Endothelial cell of umbilical vein (primary cell): ENCODE measurements at regions not wholly inside any gene's neighbourhood (a gene's known extent, or its start where the extent isn't known, plus 50 kb on each side); places are given as distances from the start of the nearest gene placed in this dataset.

Experiments used
- BruUV-seq: library from RNA; stranded (reverse); fragments of 400-500 nt; replicated peaks from 2 replicates; lab custom pipeline; 2021; lab: Mats Ljungman, UMichigan
- CTCF ChIA-PET: fragments of 300-600, 350-600 bp; sonication (Branson Sonifier 250); formaldehyde crosslinking; loops from one replicate; lab custom pipeline; 2021; ENCODE audit warnings: antibody characterized with exemption, inconsistent platforms; lab: Charles Lee
- POLR2A ChIA-PET: fragments of 300-600, 350-600 bp; sonication (Branson Sonifier 250); formaldehyde crosslinking; loops from one replicate; lab custom pipeline; 2021; ENCODE audit warnings: antibody characterized with exemption, inconsistent platforms; lab: Charles Lee
- DNase-seq: peaks from one replicate; pipeline ENCODE4 v3.0.0-alpha.2; 2011; ENCODE audit warnings: low read depth, low spot score
- FAIRE-seq: peaks from 2 replicates; lab custom pipeline; 2011; peaks lifted over from hg19 to GRCh38; lab: Jason Lieb, UNC
- H2AFZ ChIP-seq: 2 replicates; pipeline ENCODE4 v1.6.0; 2012; ENCODE audit warnings: low read depth, low read length, control low read depth, inconsistent platforms
- H3K27ac ChIP-seq: 2 replicates; pipeline ENCODE4 v1.5.1; 2011; ENCODE audit warnings: low read depth, mild to moderate bottlenecking, control low read depth, low read length, moderate library complexity; ENCODE audit not compliant: insufficient read depth
- H3K27me3 ChIP-seq, 2 experiments: 2 replicates each; pipeline versions ENCODE4 v1.6.0 to v1.6.1; 2011; ENCODE audit warnings: low read length in 2 of 2, mixed read lengths in 1 of 2; ENCODE audit not compliant: control insufficient read depth in 2 of 2, insufficient read depth in 2 of 2
- H3K36me3 ChIP-seq, 2 experiments: 2 replicates in 1 of 2; 3 replicates in 1 of 2; pipeline ENCODE4 v1.5.1; 2011; ENCODE audit warnings: low read length in 2 of 2, mild to moderate bottlenecking in 1 of 2, moderate library complexity in 1 of 2; ENCODE audit not compliant: control insufficient read depth in 2 of 2, insufficient read depth in 2 of 2; ENCODE audit errors: extremely low read depth in 1 of 2
- H3K4me1 ChIP-seq: 3 replicates; pipeline ENCODE4 v1.5.1; 2011; ENCODE audit warnings: mild to moderate bottlenecking, low read length; ENCODE audit not compliant: control insufficient read depth, insufficient read depth; ENCODE audit errors: extremely low read depth
- H3K4me2 ChIP-seq: 2 replicates; pipeline ENCODE4 v1.6.1; 2011; ENCODE audit warnings: low read length, control low read depth, mixed read lengths; ENCODE audit not compliant: insufficient read depth
- H3K4me3 ChIP-seq, 3 experiments: fragments of 200-600 bp in 1 of 3; sonication (generic), shearing (Covaris generic) in 1 of 3; replicated peaks in 1 of 3; 2 replicates each; pipeline ENCODE4 v1.5.1; 2011 to 2016; ENCODE audit warnings: control low read depth in 3 of 3, low read length in 3 of 3, mild to moderate bottlenecking in 2 of 3, inconsistent platforms in 1 of 3, low read depth in 1 of 3, moderate library complexity in 1 of 3; ENCODE audit not compliant: insufficient read depth in 1 of 3
- H3K79me2 ChIP-seq: 2 replicates; pipeline ENCODE4 v1.6.0; 2012; ENCODE audit warnings: low read length, inconsistent platforms; ENCODE audit not compliant: control insufficient read depth, insufficient read depth
- H3K9ac ChIP-seq: replicated peaks from 2 replicates; pipeline ENCODE3; 2011; ENCODE audit warnings: low read length, control low read depth; ENCODE audit not compliant: insufficient read depth; ENCODE audit errors: extremely low read depth
- H3K9me1 ChIP-seq: replicated peaks from 3 replicates; pipeline ENCODE4 v1.6.0; 2011; ENCODE audit warnings: mild to moderate bottlenecking, low read length; ENCODE audit not compliant: control insufficient read depth, insufficient read depth; ENCODE audit errors: extremely low read depth
- H3K9me3 ChIP-seq: replicated peaks from 2 replicates; pipeline ENCODE4 v1.5.1; 2012; ENCODE audit warnings: low read length, inconsistent platforms; ENCODE audit not compliant: control insufficient read depth, insufficient read depth
- H4K20me1 ChIP-seq: replicated peaks from 2 replicates; pipeline ENCODE3; 2011; ENCODE audit warnings: mild to moderate bottlenecking, low read length; ENCODE audit not compliant: control insufficient read depth, insufficient read depth; ENCODE audit errors: extremely low read depth
- EZH2 ChIP-seq: IDR thresholded peaks from 2 replicates; pipeline ENCODE4 v1.6.1; 2012; ENCODE audit warnings: borderline replicate concordance, low read depth, mild to moderate bottlenecking, moderate library complexity, low read length, inconsistent platforms; ENCODE audit not compliant: severe bottlenecking
- FOS ChIP-seq: IDR thresholded peaks from 2 replicates; pipeline ENCODE4 v1.6.1; 2011; ENCODE audit warnings: mild to moderate bottlenecking, low read length, moderate library complexity, borderline replicate concordance; ENCODE audit not compliant: insufficient read depth
- GATA2 ChIP-seq: IDR thresholded peaks from 2 replicates; pipeline ENCODE4 v1.7.0; 2011; ENCODE audit warnings: low read depth, mild to moderate bottlenecking, moderate library complexity, mixed read lengths, low read length; ENCODE audit not compliant: insufficient read length, insufficient read depth
- JUN ChIP-seq: IDR thresholded peaks from 2 replicates; pipeline ENCODE4 v1.6.1; 2011; ENCODE audit warnings: borderline replicate concordance, low read depth; ENCODE audit not compliant: insufficient read length, insufficient read depth
- MYC ChIP-seq: IDR thresholded peaks from one replicate; pipeline ENCODE4 v1.6.1; 2011; ENCODE audit warnings: mild to moderate bottlenecking, low read depth, low read length
- POLR2A ChIP-seq: IDR thresholded peaks from 2 replicates; pipeline ENCODE4 v1.6.1; 2012; ENCODE audit warnings: low read depth, mild to moderate bottlenecking, control low read depth, low read length
- POLR2AphosphoS5 ChIP-seq: IDR thresholded peaks from 2 replicates; pipeline ENCODE4 v1.6.1; 2012; ENCODE audit warnings: low read depth, mild to moderate bottlenecking, control low read depth, low read length, moderate library complexity; ENCODE audit not compliant: insufficient read depth
- dilution Hi-C: fragments of 300-500 bp; cut with MboI; formaldehyde crosslinking; loops from one replicate; pipeline ENCODE4 v1.15.0; 2019; ENCODE audit warnings: low sequenced_read_pairs; ENCODE audit not compliant: extremely low pct_ligation_motif_present
- intact Hi-C: fragments of 100-400 bp; cut with micrococcal nuclease; formaldehyde crosslinking; loops from one replicate; pipeline ENCODE4 v1.10.0; 2022
- TF ChIP-seq, protein P1 (sequence below), 2 donors: IDR thresholded peaks; 1 replicate in 1 of 2; 2 replicates in 1 of 2; pipeline ENCODE4 v1.5.1; 2011; ENCODE audit warnings: low read length in 2 of 2, mild to moderate bottlenecking in 2 of 2, moderate library complexity in 2 of 2, control low read depth in 1 of 2, inconsistent platforms in 1 of 2, low read depth in 1 of 2; ENCODE audit not compliant: insufficient read depth in 1 of 2; ENCODE audit errors: extremely low read depth in 1 of 2
- TF ChIP-seq, protein P2 (sequence below): IDR thresholded peaks from 2 replicates; pipeline ENCODE4 v1.6.1; 2011; ENCODE audit not compliant: insufficient read depth, insufficient read length

DNA sequence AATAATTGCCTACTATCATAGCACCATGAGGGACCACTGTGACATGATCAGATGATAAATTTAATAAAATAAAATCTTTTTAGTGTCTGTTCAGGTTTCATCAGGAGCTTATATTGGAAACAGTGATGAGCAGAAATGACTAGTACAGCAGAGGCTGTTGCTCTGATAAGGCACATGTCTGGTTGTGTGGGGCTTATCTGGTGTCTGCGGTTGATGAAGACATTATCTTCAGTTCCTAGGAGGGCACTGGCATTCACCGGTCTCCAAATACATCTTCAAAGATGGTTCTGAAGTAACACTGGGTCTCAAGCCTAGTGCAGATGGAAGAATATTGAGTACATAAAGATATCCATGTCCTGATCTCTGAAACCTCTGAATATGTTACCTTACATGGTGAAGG, 125.3 kb downstream of the SUCNR1 start:
- no peaks in the 10 kb centered on the region for H3K27me3 ChIP-seq
- dilution Hi-C loops (no loop called here), intact Hi-C loops (no loop called here)
- no peak overlapping the region for H3K27ac ChIP-seq
- no peaks in the 10 kb centered on the region for H3K4me1 ChIP-seq
- H2AFZ ChIP-seq: no peak overlapping the region
- FAIRE-seq (no peak), DNase-seq (no peak)
- POLR2A ChIA-PET: no interaction called here
- no TSS peak for BruUV-seq
- no peak overlapping the region for H3K9ac ChIP-seq
- CTCF ChIA-PET: interaction anchor here (2.4 kb wide), 1 partner anchor 13 kb away, joined by 7 read pairs; no protein-coding TSS in a partner anchor
- no peak for TF ChIP-seq GATA2
- TF ChIP-seq JUN: no peak
- TF ChIP-seq, protein P1, sequence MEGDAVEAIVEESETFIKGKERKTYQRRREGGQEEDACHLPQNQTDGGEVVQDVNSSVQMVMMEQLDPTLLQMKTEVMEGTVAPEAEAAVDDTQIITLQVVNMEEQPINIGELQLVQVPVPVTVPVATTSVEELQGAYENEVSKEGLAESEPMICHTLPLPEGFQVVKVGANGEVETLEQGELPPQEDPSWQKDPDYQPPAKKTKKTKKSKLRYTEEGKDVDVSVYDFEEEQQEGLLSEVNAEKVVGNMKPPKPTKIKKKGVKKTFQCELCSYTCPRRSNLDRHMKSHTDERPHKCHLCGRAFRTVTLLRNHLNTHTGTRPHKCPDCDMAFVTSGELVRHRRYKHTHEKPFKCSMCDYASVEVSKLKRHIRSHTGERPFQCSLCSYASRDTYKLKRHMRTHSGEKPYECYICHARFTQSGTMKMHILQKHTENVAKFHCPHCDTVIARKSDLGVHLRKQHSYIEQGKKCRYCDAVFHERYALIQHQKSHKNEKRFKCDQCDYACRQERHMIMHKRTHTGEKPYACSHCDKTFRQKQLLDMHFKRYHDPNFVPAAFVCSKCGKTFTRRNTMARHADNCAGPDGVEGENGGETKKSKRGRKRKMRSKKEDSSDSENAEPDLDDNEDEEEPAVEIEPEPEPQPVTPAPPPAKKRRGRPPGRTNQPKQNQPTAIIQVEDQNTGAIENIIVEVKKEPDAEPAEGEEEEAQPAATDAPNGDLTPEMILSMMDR (IDR thresholded peaks at IDR 0.05; ENCODE audit: extremely low read depth in 1 of 2, insufficient read depth in 1 of 2, low read depth in 1 of 2, low read length in 2 of 2): no peak
- no peak for TF ChIP-seq MYC
- no peak for TF ChIP-seq POLR2A
- TF ChIP-seq FOS: no peak
- TF ChIP-seq, protein P2, sequence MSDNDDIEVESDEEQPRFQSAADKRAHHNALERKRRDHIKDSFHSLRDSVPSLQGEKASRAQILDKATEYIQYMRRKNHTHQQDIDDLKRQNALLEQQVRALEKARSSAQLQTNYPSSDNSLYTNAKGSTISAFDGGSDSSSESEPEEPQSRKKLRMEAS: no peak
- TF ChIP-seq EZH2: no peak
- no peak for TF ChIP-seq POLR2AphosphoS5
- H3K4me2 ChIP-seq: no peak overlapping the region
- no peak overlapping the region for H3K4me3 ChIP-seq
- no peaks in the 10 kb centered on the region for H3K79me2 ChIP-seq
- no peaks in the 10 kb centered on the region for H3K9me3 ChIP-seq
- no peaks in the 10 kb centered on the region for H3K9me1 ChIP-seq
- H3K36me3 ChIP-seq: no peaks in the 10 kb centered on the region
- H4K20me1 ChIP-seq: no peaks in the 10 kb centered on the region
